Epithelial cell of esophagus (primary cell): ENCODE measurements at regions not wholly inside any gene's neighbourhood (a gene's known extent, or its start where the extent isn't known, plus 50 kb on each side); places are given as distances from the start of the nearest gene placed in this dataset.

Experiments used
- DNase-seq: peaks from one replicate; pipeline ENCODE4 v3.0.0; 2010; ENCODE audit warnings: low read depth
- H3K4me3 ChIP-seq: 2 replicates; pipeline ENCODE4 v1.5.1; 2011; ENCODE audit warnings: mild to moderate bottlenecking, low read length, control low read depth
- TF ChIP-seq, protein P1 (sequence below): IDR thresholded peaks from 2 replicates; pipeline ENCODE4 v1.5.1; 2011; ENCODE audit warnings: low read depth, mild to moderate bottlenecking, low read length, control low read depth, inconsistent platforms; ENCODE audit not compliant: insufficient read depth; ENCODE audit errors: missing control alignments

DNA sequence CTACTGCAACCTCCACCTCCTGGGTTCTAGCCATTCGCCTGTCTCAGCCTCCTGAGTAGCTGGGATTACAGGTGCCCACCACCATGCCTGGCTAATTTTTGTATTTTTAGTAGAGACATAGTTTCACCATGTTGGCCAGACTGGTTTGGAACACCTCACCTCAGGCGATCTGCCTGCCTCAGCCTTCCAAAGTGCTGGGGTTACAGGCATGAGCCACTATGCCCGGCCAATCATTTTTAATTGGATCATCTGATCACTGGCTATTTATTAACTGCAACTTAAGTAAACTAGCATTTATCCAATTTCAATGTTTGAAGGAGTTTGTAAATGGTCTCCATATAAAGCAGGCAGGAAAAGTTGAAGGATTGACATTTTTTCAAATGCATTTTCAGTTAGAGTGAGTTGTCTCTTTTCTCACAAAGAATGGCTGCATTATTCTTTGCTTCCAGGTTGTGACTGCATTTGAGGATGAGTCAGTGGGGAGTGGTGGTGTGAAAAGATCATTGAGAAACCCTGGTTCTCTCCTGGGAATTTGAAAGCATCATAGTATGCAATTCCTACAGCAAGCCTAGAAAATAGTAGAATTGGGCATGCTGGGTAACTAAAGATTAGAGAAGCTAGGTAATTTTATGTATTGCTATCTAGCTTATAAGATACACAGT, 431.1 kb upstream of the ZEB2 start:
- DNase-seq, result peak; percentile 90
- H3K4me3 ChIP-seq, result no peak overlapping the region
- TF ChIP-seq, protein P1, sequence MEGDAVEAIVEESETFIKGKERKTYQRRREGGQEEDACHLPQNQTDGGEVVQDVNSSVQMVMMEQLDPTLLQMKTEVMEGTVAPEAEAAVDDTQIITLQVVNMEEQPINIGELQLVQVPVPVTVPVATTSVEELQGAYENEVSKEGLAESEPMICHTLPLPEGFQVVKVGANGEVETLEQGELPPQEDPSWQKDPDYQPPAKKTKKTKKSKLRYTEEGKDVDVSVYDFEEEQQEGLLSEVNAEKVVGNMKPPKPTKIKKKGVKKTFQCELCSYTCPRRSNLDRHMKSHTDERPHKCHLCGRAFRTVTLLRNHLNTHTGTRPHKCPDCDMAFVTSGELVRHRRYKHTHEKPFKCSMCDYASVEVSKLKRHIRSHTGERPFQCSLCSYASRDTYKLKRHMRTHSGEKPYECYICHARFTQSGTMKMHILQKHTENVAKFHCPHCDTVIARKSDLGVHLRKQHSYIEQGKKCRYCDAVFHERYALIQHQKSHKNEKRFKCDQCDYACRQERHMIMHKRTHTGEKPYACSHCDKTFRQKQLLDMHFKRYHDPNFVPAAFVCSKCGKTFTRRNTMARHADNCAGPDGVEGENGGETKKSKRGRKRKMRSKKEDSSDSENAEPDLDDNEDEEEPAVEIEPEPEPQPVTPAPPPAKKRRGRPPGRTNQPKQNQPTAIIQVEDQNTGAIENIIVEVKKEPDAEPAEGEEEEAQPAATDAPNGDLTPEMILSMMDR, result no peak

- TF ChIP-seq, protein P1, result no peak
- DNase-seq, result no peak
- H3K4me3 ChIP-seq, result no peak overlapping the region
These were observed 428.4 kb upstream of the ZEB2 start for GRCh38 chr2:144948205-144948855.

DNA sequence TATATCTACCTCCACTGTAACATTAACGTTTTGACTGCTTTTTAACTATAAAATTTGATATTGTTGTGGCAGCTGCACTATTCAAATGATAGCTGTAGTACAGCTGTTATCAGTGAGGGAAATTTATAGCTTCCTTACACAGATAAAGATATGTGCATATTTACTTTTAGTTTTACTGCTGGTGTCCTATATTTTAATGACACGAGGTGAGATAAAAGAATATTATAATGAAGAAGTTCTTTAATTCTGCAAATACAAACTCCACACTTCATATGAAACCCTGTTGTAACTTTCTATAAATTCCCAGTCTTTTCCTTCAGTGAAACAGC, 427.8 kb upstream of the ZEB2 start:
- TF ChIP-seq, protein P1, result no peak

DNA sequence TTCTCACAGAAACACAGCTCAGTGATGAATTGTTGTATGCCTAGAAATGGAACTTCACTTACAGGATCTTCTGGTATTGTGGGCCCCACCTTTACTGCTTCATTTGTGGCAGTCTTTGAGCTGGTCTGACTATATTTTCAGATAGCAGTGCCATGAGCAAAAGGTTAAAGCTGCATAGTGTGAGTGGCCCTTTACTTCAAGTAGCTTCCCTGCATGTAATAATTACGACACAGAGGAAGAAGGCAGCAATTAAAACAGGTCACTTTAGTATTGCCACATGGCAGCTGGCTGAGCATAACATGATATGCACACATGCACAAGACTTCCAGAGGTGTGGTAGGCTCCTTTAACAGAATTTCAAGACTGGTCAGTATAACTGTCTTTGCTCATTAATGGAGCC, 426.3 kb upstream of the ZEB2 start:
- no peak overlapping the region for H3K4me3 ChIP-seq
- DNase-seq, result peak; percentile 60

More for the DNA sequence above, 427.8 kb upstream of the ZEB2 start:
- no peak overlapping the region for H3K4me3 ChIP-seq
- no peak for DNase-seq

DNA sequence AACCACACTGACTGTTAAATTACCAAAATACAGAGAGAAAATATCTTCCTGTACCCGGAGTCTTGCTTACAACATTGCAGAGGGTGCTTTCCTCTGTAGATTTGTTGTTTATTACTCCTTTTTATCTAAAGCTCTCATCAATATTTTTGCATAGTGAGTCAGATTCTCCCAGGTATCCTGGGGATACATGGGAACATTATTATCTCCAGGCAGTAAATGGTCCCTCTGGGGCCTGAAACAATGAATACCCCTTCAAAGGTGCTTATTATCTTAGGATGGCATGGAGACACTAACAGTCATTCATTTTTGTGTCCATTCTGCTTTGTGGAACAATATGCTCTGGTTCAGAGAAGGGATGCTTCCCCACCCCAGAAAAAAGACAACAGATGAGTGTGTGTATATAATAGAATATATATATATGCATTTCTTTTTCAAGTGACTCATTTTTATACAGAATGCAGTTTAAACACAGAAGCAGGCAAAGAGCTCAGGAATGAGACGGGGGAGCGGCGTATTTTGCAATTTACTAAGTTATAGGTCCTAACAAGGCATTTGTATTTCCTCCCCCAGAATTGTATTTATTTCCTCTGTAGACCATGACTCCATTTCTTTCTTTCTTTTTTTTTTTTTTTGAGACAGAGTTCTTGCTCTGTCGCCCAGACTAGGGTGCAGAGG, 424.8 kb upstream of the ZEB2 start:
- no peak overlapping the region for H3K4me3 ChIP-seq
- TF ChIP-seq, protein P1, result no peak
- no peak for DNase-seq

More for the DNA sequence above, 426.3 kb upstream of the ZEB2 start:
- TF ChIP-seq, protein P1, result no peak

DNA sequence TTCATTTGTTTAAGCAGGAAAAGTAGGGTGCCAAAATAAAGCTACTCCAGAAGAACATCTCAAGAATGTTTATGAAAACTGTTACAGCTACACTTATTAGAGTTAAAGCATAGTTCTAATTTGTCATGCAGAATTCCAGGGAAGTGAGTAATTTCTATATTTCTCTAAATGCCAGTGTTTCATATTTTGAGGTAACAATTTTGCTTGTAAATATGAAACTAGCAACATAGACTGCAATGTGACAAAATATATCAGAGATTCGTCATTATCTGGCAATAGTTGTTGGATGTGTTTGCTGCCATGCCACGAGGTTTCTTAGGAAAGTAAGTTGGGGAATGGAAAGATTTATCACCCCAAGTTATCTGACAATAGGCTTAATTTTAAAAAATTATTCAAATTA, 424.1 kb upstream of the ZEB2 start:
- no peak overlapping the region for H3K4me3 ChIP-seq
- peak; percentile 11 for DNase-seq

More for the DNA sequence above, 424.1 kb upstream of the ZEB2 start:
- TF ChIP-seq, protein P1, result no peak
